ENCODE measurements at regions not wholly inside any gene's neighbourhood (a gene's known extent, or its start where the extent isn't known, plus 50 kb on each side); places are given as distances from the start of the nearest gene placed in this dataset.

GRCh38 chr7:3200504-3200903, 100.5 kb upstream of the SDK1 start:
- TF ChIP-seq CTCF (IDR thresholded peaks at IDR 0.05; ENCODE audit: insufficient read depth, low read depth, low read length) = peak; percentile 62
- TF ChIP-seq EZH2 (IDR thresholded peaks at IDR 0.05; ENCODE audit: insufficient read depth, low read length) = no peak

Data from astrocyte (in vitro differentiated cells and primary cell).